ENCODE measurements at regions not wholly inside any gene's neighbourhood (a gene's known extent, or its start where the extent isn't known, plus 50 kb on each side); places are given as distances from the start of the nearest gene placed in this dataset.
A peak's percentile ranks its signal among the peaks of the same experiment; 100 is the strongest.
"Not testable (repeated sequence)": the region's sequence is repeated elsewhere in the genome, so short reads cannot be mapped to it uniquely, and the experiment has no call there.

DNA sequence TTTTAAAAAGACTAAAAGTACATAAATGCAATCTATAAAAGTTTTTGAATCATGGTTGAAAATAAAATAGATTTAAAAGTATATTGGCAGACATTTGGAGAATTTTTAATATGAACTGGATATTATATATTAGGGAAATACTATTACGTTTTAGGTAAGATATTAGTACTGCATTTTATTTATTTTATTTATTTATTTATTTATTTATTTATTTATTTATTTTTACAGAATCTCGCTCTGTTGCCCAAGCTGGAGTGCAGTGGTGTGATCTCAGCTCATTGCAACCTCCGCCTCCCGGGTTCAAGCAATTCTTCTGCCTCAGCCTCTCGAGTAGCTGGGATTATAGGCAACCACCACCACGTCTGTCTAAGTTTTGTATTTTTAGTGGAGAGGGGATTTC, 890.1 kb upstream of the MANEA start:
- DNase-seq, result not testable (repeated sequence)

GRCh38 chr6:94683409-94683808, 893.9 kb upstream of the MANEA start:
- no peak for DNase-seq

DNA sequence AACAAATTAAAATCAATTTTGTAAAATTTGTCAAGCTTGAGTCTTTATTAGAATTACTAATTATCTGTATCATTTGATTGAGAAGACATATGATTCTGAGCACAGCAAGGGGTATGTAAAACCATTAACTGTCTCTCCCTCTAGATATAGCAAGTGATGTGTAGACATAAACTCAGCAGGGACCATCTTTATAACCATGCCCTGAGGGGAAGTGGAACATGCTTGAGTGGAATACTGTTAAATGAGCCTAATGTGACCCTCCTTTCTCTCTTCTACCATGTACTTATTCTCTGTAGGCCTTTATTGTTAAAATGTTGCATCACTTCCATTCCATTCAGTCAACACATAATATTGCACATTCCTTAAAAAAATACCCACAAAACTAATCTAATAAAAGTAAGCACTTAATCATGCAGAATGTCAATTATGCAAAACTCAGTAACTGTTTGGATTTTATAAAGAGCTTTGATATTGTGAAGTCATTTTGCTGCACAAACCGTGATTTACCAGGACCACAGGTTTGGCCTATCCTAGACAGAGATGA, 896.6 kb upstream of the MANEA start:
- DNase-seq, result no peak

DNA sequence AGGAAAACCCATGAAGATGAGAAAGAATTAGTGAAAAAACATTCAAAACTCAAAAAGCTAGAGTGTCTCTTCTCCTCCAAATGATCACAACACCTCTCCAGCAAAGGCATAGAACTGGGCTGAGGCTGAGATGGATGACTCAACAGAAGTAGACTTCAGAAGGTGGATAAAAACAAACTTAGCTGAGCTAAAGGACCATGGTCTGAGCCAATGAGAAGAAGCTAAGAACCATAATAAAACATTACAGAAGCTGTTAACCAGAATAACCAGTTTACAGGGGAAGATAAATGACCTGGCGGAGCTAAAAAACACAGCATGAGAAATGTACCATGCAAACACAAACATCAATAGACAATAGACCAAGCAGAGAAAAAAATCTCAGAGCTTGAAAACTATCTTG, 904.1 kb upstream of the MANEA start:
- no peak for DNase-seq

- no peak for DNase-seq
These were observed 907.3 kb upstream of the MANEA start for GRCh38 chr6:94670017-94670416.

GRCh38 chr6:94668876-94669275, 908.5 kb upstream of the MANEA start:
- DNase-seq, result no peak

DNA sequence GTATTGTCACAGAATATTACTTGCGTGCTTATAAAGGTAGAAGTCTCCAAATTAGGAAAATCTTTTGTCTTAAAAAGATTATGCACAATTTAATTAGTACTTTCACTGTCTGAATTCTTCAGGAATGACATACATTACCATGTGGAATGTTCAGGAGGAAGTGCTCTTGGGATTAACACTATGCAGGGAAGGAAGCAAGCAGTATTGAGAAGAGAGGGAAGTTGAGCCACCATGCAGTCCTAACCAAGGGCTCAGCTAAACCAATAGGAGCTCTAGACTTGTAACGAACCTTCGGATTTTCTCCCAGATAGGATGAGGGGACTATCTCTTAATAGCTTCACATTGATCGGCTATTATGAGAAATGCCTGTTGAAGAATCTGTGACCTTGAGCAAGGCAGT, 918.4 kb upstream of the MANEA start:
- no peak for DNase-seq

DNA sequence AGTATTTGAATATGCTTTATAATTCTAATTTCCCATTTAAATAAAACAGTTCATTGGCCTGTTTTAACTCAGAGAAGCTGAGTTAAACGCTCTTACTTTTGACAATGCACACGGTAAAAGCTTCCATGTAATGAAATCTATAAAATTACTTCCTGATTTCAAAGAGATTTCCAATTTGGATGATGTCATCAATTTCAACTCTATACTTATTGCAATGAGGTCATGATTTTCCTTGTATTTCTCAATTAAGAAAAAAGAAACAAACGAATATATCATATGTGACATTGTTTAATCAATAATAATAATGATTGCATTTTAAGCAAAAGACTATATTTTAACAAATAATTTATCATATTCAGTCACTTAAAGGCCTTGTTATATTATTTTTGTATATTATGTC, 926.1 kb upstream of the MANEA start:
- DNase-seq, result no peak

DNA sequence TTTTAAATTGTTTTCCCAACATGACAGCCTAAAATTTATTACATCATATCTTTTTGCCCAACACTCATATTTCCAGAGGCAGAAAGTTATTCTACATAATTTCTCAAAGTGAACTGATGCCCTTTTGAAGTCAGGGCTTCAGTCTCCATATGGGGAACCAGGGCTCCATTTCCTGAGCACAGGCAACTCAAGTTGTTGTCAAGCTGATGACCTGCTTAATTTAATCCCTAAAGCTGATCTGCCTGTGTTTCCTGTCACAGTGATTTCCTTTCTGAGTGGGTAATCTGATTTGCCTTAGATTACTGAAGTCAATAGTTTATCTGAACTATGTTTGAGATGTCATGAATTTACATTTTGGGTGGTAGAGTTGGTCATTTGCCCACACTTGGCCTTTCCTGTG, 932.1 kb upstream of the MANEA start:
- no peak for DNase-seq

DNA sequence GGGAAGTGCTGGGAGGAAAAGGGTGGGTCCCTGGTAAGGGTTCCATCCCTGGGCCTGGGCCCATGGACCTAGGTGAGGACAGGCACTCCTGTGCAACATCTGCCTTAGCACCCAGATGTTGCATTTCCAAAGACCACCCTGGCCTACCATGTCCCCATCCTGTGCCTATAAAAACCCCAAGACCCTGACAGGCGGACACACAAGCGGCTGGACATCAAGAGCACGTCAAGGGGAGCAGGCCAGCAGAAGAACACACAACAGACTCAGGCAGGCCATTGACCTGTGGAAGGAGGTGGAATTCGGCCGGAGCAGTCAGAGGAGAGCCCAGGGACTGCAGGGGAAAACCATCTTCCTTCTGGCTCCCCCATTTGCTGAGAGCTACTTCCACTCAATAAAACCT, 937.8 kb upstream of the MANEA start:
- no peak for DNase-seq

DNA sequence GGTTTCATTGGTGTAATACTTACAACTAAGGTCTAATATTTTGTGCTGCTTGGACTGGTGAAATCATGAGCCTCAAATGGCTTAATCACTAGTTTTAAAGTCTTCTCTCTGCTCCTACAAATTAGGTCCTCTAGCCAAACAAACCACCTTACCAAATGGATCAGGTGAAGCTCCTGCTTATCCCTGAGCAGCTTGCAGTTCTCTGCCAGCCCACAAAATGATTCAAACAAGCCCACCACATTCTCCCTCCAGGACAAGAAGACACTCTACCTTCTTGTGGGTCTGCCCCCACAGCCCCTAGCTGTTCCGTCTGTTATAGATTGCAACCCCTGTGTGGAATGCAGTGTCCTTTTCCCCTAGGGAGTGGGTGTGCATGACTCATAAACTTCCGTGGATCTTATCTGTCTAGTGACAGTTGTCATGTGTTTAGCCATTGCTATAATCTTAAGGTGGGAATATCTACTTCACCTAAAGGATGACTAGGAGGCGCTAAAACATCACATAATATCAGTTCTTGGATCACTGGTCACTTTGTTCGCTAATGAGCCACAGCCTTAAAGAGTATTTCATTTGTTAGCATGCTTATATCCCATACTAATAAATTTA, 940.5 kb upstream of the MANEA start:
- DNase-seq, result no peak

- peak; percentile 67 for DNase-seq
These were observed 953.7 kb upstream of the MANEA start for GRCh38 chr6:94623586-94623985.

GRCh38 chr6:94622783-94623182, 954.6 kb upstream of the MANEA start:
- no peak for DNase-seq

GRCh38 chr6:94600636-94601035, 976.7 kb upstream of the MANEA start:
- no peak for DNase-seq

GRCh38 chr6:94597487-94597886, 979.8 kb upstream of the MANEA start:
- no peak for DNase-seq

- DNase-seq, result no peak
These were observed 986.9 kb upstream of the MANEA start for GRCh38 chr6:94590416-94590815.

GRCh38 chr6:94588301-94588700, 989.0 kb upstream of the MANEA start:
- DNase-seq, result no peak

DNA sequence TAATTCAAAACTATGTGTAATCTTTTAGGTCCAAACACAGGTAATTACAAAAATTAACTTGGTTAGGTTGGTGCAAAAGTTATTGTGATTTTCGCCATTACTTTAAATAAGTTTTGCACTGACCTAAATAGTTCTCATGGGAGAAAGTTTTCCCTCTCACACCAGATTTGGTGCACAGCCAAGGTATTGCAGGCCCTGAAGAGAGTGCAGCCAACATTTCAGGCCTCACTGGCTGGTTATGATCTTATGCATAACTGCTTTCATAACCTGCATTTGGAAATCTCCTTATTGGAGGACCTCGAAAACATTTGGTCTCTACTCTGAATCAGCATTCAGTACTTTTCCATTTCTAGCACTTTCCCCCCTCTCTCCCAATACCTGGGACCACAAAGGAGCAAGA, 993.1 kb upstream of the MANEA start:
- DNase-seq, result no peak

DNA sequence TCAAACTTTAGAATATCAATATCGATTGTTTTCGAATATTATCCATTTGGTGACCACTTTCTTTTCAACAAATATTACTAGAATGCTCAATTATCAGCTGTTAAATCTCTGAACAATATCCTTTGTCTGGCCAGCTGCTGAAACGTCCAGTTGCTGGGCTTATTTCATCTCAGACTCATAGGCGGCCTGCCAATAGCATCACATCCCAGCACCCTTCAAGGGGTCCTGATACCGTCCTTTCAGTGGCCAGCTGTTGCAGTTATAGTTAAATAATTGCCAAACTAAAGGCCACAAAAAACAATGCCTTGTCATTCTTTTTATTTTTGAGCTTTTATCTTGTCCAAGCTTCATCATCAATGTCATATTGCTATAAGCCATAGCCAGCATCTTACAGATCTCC, 1006.8 kb upstream of the MANEA start:
- DNase-seq, result no peak

GRCh38 chr6:94562846-94563245, 1014.5 kb upstream of the MANEA start:
- DNase-seq, result no peak

DNA sequence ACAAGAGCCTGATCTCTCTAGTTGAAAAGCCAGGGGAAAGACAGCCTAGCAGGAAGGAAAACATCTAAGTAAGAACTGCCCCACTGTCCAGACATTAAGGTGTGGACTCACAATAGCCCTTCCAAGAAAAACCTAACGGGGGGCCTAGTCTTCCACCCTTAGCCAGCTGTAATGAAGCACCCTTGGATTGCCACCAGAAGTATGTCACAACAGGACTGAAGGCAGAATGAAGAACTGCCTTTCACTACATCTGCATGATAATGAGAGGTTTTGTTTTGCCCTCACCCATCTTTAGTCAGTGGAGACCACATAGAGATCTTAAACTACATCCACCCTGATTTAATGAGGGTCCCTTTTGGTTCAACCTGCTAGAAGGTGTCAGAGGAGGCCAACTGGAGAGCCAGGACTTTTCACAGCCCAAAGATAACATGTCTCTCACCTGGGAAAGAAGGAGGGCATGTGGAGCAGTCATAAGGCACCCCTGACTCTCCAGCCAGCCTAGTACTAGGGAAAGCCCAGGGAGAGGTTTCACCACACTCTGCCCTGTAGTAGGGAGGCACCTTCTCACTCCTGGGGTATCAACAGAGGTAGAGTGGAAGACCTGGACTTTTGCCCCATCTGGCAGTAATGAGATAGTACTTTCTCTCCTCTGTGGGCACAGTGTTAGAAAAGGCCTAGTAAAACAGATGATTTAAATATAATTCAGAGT, 1017.4 kb upstream of the MANEA start:
- DNase-seq, result no peak

- not testable (repeated sequence) for DNase-seq
These were observed 1020.1 kb upstream of the MANEA start for GRCh38 chr6:94557207-94557606.

GRCh38 chr6:94548201-94548600, 1029.1 kb upstream of the MANEA start:
- DNase-seq, result no peak

DNA sequence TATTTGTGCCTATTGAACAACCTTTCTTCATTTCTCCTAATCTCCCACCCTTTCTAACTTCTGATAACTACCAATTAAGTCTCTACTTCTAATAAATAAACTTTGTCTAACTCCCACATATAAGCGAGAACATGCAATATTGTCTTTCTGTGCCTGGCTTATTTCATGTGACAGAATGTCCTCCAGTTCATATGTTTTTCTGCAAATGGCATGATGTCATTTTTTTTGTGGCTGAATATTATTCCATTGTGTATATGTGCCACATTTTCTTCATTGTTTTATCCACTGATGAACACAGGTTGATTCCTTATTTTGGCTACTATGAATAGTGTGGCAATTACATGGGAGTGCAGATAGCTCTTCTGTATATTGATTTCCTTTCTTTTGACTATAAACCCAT, 1041.5 kb upstream of the MANEA start:
- DNase-seq, result no peak
